Trophoblast cell (in vitro differentiated cells and primary cell): ENCODE measurements at regions not wholly inside any gene's neighbourhood (a gene's known extent, or its start where the extent isn't known, plus 50 kb on each side); places are given as distances from the start of the nearest gene placed in this dataset.
A peak's percentile ranks its signal among the peaks of the same experiment; 100 is the strongest.

Experiments
- DNase-seq, 2 donors: peaks; one replicate each; pipeline ENCODE4 v3.0.0-alpha.2; 2016
- H2AFZ ChIP-seq: 2 replicates; pipeline ENCODE4 v1.6.1; 2013; ENCODE audit warnings: low read length, moderate library complexity, mild to moderate bottlenecking; ENCODE audit not compliant: insufficient read depth, poor library complexity
- H2AK5ac ChIP-seq: 2 replicates; pipeline ENCODE4 v1.6.1; 2013; ENCODE audit warnings: mild to moderate bottlenecking, low read length
- H2BK120ac ChIP-seq: 2 replicates; pipeline ENCODE4 v1.6.1; 2013; ENCODE audit warnings: low read length, mild to moderate bottlenecking, moderate library complexity; ENCODE audit not compliant: insufficient read depth, poor library complexity
- H2BK12ac ChIP-seq: 2 replicates; pipeline ENCODE4 v1.6.1; 2013; ENCODE audit warnings: mild to moderate bottlenecking, low read length, moderate library complexity
- H2BK5ac ChIP-seq: 2 replicates; pipeline ENCODE4 v1.6.1; 2013; ENCODE audit warnings: low read length, low read depth, moderate library complexity, mild to moderate bottlenecking; ENCODE audit not compliant: poor library complexity
- H3K14ac ChIP-seq: 2 replicates; pipeline ENCODE4 v1.6.1; 2013; ENCODE audit warnings: mild to moderate bottlenecking, low read length
- H3K18ac ChIP-seq: 2 replicates; pipeline ENCODE4 v1.6.1; 2013; ENCODE audit warnings: mild to moderate bottlenecking, low read length
- H3K23ac ChIP-seq: 2 replicates; pipeline ENCODE4 v1.6.1; 2013; ENCODE audit warnings: low read length
- H3K27ac ChIP-seq: 2 replicates; pipeline ENCODE4 v1.5.1; 2013; ENCODE audit warnings: low read depth, mild to moderate bottlenecking, inconsistent platforms, low read length, moderate library complexity
- H3K27me3 ChIP-seq: 2 replicates; pipeline ENCODE4 v1.6.1; 2013; ENCODE audit warnings: inconsistent platforms, mild to moderate bottlenecking, low read length, moderate library complexity; ENCODE audit not compliant: insufficient read depth
- H3K36me3 ChIP-seq, 2 experiments: 1 replicate in 1 of 2; 2 replicates in 1 of 2; pipeline ENCODE4 v1.6.1; 2013; ENCODE audit warnings: low read length in 2 of 2, mild to moderate bottlenecking in 2 of 2, moderate library complexity in 1 of 2; ENCODE audit not compliant: insufficient read depth in 2 of 2, control insufficient read depth in 1 of 2
- H3K4ac ChIP-seq: 2 replicates; pipeline ENCODE4 v1.6.1; 2013; ENCODE audit warnings: low read depth, mild to moderate bottlenecking, low read length, moderate library complexity
- H3K4me1 ChIP-seq, 2 experiments: 1 replicate in 1 of 2; 2 replicates in 1 of 2; pipeline ENCODE4 v1.6.1; 2013; ENCODE audit warnings: low read length in 2 of 2, mild to moderate bottlenecking in 2 of 2, moderate library complexity in 1 of 2; ENCODE audit not compliant: insufficient read depth in 2 of 2, control insufficient read depth in 1 of 2
- H3K4me2 ChIP-seq: 2 replicates; pipeline ENCODE4 v1.6.1; 2013; ENCODE audit warnings: inconsistent platforms, mild to moderate bottlenecking, low read length, moderate library complexity
- H3K4me3 ChIP-seq: 2 replicates; pipeline ENCODE4 v1.5.1; 2013; ENCODE audit warnings: mild to moderate bottlenecking, low read depth, low read length, inconsistent platforms
- H3K79me1 ChIP-seq: one replicate; pipeline ENCODE4 v1.6.1; 2013; ENCODE audit warnings: low read length
- H3K79me2 ChIP-seq: 2 replicates; pipeline ENCODE4 v1.6.1; 2013; ENCODE audit warnings: low read length, mild to moderate bottlenecking; ENCODE audit not compliant: control insufficient read depth, insufficient read depth, poor library complexity
- H3K9ac ChIP-seq: 2 replicates; pipeline ENCODE4 v1.6.1; 2013; ENCODE audit warnings: mild to moderate bottlenecking, low read length
- H3K9me3 ChIP-seq: 2 replicates; pipeline ENCODE4 v1.6.1; 2013; ENCODE audit warnings: low read depth, mild to moderate bottlenecking, control low read depth, inconsistent platforms, low read length; ENCODE audit not compliant: insufficient read depth
- H4K12ac ChIP-seq: 2 replicates; pipeline ENCODE4 v1.6.1; 2013; ENCODE audit warnings: low read depth, mild to moderate bottlenecking, low read length, moderate library complexity
- H4K8ac ChIP-seq: 2 replicates; pipeline ENCODE4 v1.6.1; 2013; ENCODE audit warnings: low read depth, mild to moderate bottlenecking, low read length, moderate library complexity
- H4K91ac ChIP-seq: one replicate; pipeline ENCODE4 v1.6.1; 2013; ENCODE audit warnings: low read depth, mild to moderate bottlenecking, low read length, moderate library complexity
- WGBS: extraction: QIAGEN DNeasy Blood & Tissue Kit; methylation state at CpG from one replicate; pipeline ENCODE4 v1.1.7; 2013; ENCODE audit warnings: missing lambda C conversion rate; ENCODE audit not compliant: insufficient read length, insufficient coverage; ENCODE audit errors: extremely low coverage; 5-methylcytosine and 5-hydroxymethylcytosine counted together

DNA sequence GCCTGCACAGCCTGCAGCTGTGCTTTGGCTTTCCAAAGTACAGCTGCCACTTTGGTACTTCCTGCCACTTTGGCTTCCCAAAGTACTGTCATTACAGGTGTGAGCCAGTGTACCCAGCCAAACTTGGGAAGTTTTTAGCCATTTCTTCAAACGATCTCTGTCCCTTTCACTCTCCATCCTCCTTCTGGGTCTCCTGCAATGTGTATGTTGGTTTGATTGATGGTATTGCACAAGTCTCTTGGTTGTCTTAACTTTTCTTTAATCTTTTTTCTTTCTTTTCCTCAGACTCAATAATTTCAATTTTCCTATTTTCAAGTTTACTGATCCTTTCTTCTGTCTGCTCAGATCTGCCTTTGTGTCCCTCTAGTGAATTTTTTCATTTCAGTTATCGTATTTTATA is 99.3 kb upstream of the CFAP20DC start:
- H3K27ac ChIP-seq, result no peak overlapping the region
- H3K4me1 ChIP-seq, result no peaks in the 10 kb centered on the region
- no peak overlapping the region for H2BK12ac ChIP-seq
- H3K4me3 ChIP-seq, result no peak overlapping the region
- H3K4ac ChIP-seq, result no peak overlapping the region
- no peak overlapping the region for H3K18ac ChIP-seq
- no peak overlapping the region for H4K12ac ChIP-seq
- no peaks in the 10 kb centered on the region for H3K79me2 ChIP-seq
- no peak overlapping the region for H4K91ac ChIP-seq
- no peak overlapping the region for H3K9ac ChIP-seq
- no peaks in the 10 kb centered on the region for H3K27me3 ChIP-seq
- H4K8ac ChIP-seq, result no peak overlapping the region
- H3K23ac ChIP-seq, result no peak overlapping the region
- H3K9me3 ChIP-seq, result no peaks in the 10 kb centered on the region
- no peaks in the 10 kb centered on the region for H3K36me3 ChIP-seq
- H3K14ac ChIP-seq, result no peak overlapping the region
- H2BK5ac ChIP-seq, result no peak overlapping the region
- no peak overlapping the region for H2AK5ac ChIP-seq
- DNase-seq, result no peak
- no peak overlapping the region for H3K4me2 ChIP-seq
- no peak overlapping the region for H2BK120ac ChIP-seq
- no CpG with 5 or more reads among the region's 2 CpGs for WGBS
- no peaks in the 10 kb centered on the region for H3K79me1 ChIP-seq
- H2AFZ ChIP-seq, result no peak overlapping the region

DNA sequence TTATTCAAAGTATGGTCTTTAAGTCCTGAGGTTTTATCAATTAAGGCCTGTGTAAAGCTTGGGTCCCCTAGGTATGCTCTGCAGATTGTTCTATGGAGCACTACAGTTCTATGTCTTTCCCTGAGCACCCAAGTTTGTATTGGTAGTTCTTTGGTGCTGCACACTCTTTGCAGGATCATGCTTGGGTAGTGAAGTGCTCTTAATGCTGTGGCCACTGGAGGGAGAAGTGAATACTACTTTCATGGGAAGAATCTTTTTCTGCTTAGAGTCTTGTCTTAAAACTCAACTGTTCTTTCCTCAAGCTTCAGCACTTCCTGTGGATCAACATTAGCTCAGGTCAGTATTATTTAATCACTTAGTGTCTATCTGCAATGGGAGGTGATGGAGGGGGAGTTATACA is 93.6 kb upstream of the CFAP20DC start:
- Histone ChIP-seq H3K27ac (no peak overlapping the region), H3K79me2 (no peaks in the 10 kb centered on the region), H2BK5ac (no peak overlapping the region), H2BK120ac (no peak overlapping the region), H3K4me2 (no peak overlapping the region), H3K18ac (no peak overlapping the region), H3K4me3 (no peak overlapping the region), H3K4me1 (no peaks in the 10 kb centered on the region), H2AFZ (no peak overlapping the region), H3K79me1 (no peaks in the 10 kb centered on the region), H4K12ac (no peak overlapping the region), H3K36me3 (no peaks in the 10 kb centered on the region), H3K27me3 (no peaks in the 10 kb centered on the region), H4K8ac (no peak overlapping the region), H2AK5ac (no peak overlapping the region), H2BK12ac (no peak overlapping the region), H3K4ac (no peak overlapping the region), H4K91ac (no peak overlapping the region), H3K9me3 (no peaks in the 10 kb centered on the region), H3K14ac (no peak overlapping the region), H3K23ac (no peak overlapping the region), H3K9ac (no peak overlapping the region)
- DNase-seq, result peak in 1 of 2 donors; percentile 14

DNA sequence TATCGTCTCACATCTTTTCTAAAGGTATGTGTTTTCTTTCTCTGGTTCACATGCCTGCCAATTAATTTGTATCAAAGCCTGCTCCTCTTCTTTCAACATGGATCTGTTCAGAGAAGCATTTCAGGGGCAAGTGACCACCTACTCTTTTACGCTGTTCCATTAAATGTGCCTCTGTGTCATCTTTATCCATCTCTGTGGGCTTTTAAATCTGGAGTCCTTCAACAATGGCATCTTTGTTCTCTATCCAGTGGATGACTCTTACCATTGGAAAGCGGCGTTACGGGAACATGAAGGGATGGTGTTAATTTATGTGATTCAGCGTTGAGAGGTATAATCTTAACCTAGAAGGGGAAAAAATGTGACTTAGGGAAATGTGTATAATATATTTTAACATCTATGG is 92.7 kb upstream of the CFAP20DC start:
- WGBS, result no CpG with 5 or more reads among the region's 6 CpGs
- H2BK12ac ChIP-seq, result no peak overlapping the region
- no peak overlapping the region for H2BK120ac ChIP-seq
- no peak overlapping the region for H3K14ac ChIP-seq
- no peaks in the 10 kb centered on the region for H3K36me3 ChIP-seq
- H4K91ac ChIP-seq, result no peak overlapping the region
- no peak overlapping the region for H2AK5ac ChIP-seq
- H3K18ac ChIP-seq, result no peak overlapping the region
- no peak overlapping the region for H3K9ac ChIP-seq
- H3K4me1 ChIP-seq, result no peaks in the 10 kb centered on the region
- H2AFZ ChIP-seq, result no peak overlapping the region
- no peak overlapping the region for H4K12ac ChIP-seq
- DNase-seq, result no peak
- no peaks in the 10 kb centered on the region for H3K79me2 ChIP-seq
- no peak overlapping the region for H2BK5ac ChIP-seq
- H3K27ac ChIP-seq, result no peak overlapping the region
- no peak overlapping the region for H3K4me3 ChIP-seq
- no peak overlapping the region for H3K4me2 ChIP-seq
- no peak overlapping the region for H4K8ac ChIP-seq
- H3K27me3 ChIP-seq, result no peaks in the 10 kb centered on the region
- no peaks in the 10 kb centered on the region for H3K9me3 ChIP-seq
- no peaks in the 10 kb centered on the region for H3K79me1 ChIP-seq
- H3K4ac ChIP-seq, result no peak overlapping the region
- no peak overlapping the region for H3K23ac ChIP-seq

DNA sequence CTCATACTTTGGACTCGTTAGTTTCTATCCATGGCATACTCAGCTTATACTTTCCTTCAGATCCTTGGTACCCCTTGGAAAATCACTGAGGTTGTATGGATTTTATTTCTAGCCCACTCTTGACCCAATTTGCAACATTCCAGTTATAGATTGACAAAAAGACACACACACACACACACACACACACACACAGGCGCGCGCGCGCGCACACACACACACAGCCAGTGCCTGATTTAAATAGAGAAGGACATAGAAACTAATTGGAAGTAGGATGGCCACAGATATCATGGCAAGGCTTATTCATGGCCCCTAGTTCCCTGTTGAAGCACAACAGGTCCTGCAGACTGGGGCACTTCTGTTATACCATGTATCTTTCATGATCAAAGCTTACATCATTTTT is 89.1 kb upstream of the CFAP20DC start:
- Histone ChIP-seq H3K4me3 (no peak overlapping the region), H3K4ac (no peak overlapping the region), H3K27ac (no peak overlapping the region), H3K14ac (no peak overlapping the region), H3K79me1 (no peaks in the 10 kb centered on the region), H3K4me1 (no peaks in the 10 kb centered on the region), H3K79me2 (no peaks in the 10 kb centered on the region), H2BK120ac (no peak overlapping the region), H4K8ac (no peak overlapping the region), H3K9me3 (no peaks in the 10 kb centered on the region), H3K4me2 (no peak overlapping the region), H4K91ac (no peak overlapping the region), H4K12ac (no peak overlapping the region), H3K36me3 (no peaks in the 10 kb centered on the region), H3K27me3 (no peaks in the 10 kb centered on the region), H3K18ac (no peak overlapping the region), H3K9ac (no peak overlapping the region), H2AK5ac (no peak overlapping the region), H3K23ac (no peak overlapping the region), H2AFZ (no peak overlapping the region), H2BK12ac (no peak overlapping the region), H2BK5ac (no peak overlapping the region)
- no CpG with 5 or more reads among the region's 7 CpGs for WGBS
- DNase-seq, result no peak

DNA sequence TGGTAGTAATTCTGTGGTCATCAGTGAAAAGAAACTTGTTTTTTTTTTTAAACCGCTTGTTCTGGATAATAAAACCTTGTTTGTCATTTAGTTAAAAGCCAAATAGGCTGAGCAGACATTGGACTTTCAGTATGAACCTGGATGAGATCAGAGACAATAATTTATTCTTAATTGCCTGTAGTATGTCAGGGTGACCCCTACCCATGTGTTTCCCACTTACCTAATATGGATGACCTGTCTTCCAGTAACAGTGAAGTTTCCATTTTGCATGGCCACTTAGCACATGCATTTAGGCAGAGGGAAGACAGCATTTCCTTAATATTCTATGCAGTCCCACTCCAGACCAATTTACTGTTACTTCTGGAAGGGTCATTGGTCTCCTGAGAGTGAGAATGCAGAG is 87.6 kb upstream of the CFAP20DC start:
- no peak overlapping the region for H2AFZ ChIP-seq
- no peak overlapping the region for H2BK12ac ChIP-seq
- no peaks in the 10 kb centered on the region for H3K9me3 ChIP-seq
- H3K4ac ChIP-seq, result no peak overlapping the region
- no peaks in the 10 kb centered on the region for H3K27me3 ChIP-seq
- no peaks in the 10 kb centered on the region for H3K79me2 ChIP-seq
- DNase-seq, result no peak
- H3K4me1 ChIP-seq, result no peaks in the 10 kb centered on the region
- H2BK5ac ChIP-seq, result no peak overlapping the region
- no peaks in the 10 kb centered on the region for H3K79me1 ChIP-seq
- no peak overlapping the region for H4K8ac ChIP-seq
- H3K23ac ChIP-seq, result no peak overlapping the region
- no peak overlapping the region for H3K4me2 ChIP-seq
- H4K91ac ChIP-seq, result no peak overlapping the region
- H3K14ac ChIP-seq, result no peak overlapping the region
- no CpG with 5 or more reads among the region's 1 CpG for WGBS
- no peak overlapping the region for H3K4me3 ChIP-seq
- no peak overlapping the region for H2BK120ac ChIP-seq
- no peak overlapping the region for H3K27ac ChIP-seq
- H2AK5ac ChIP-seq, result no peak overlapping the region
- no peak overlapping the region for H3K18ac ChIP-seq
- no peaks in the 10 kb centered on the region for H3K36me3 ChIP-seq
- no peak overlapping the region for H3K9ac ChIP-seq
- no peak overlapping the region for H4K12ac ChIP-seq
